ENCODE measurements at regions not wholly inside any gene's neighbourhood (a gene's known extent, or its start where the extent isn't known, plus 50 kb on each side); places are given as distances from the start of the nearest gene placed in this dataset.

DNA sequence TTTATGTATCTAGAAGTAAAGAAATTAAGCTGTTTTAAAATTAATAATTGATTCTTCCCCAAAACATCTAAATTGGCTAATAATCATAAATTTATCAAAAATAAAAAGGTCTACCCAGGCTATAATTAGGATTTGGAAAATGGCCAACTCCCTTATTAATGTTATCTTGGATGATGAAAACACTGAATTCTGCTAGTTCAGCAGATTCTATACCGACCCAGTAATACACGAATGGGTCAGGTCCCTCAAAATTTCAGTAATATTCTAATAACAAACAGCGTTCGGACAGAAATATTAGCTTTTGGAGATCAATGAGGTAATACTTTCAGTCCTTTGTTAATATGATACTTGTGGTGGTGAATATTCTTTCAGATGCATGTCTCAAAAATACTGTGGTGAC lies 360.7 kb upstream of the MGMT start:
- Histone ChIP-seq H3K27ac (ENCODE audit: low read length) (no peak overlapping the region), H2AFZ (ENCODE audit: low read depth, low read length) (no peak overlapping the region), H3K36me3 (ENCODE audit: insufficient read depth, low read length) (no peaks in the 10 kb centered on the region), H3K9me3 (ENCODE audit: low read length) (no peaks in the 10 kb centered on the region), H3K9ac (ENCODE audit: low read length) (no peak overlapping the region), H4K20me1 (ENCODE audit: insufficient read depth) (no peaks in the 10 kb centered on the region), H3K9me2 (ENCODE audit: insufficient read depth, low read length) (no peaks in the 10 kb centered on the region), H3F3A (ENCODE audit: insufficient read depth, low read length, poor library complexity, severe bottlenecking) (no peaks in the 10 kb centered on the region), H3K79me2 (replicated peaks; ENCODE audit: insufficient read depth, low read length) (no peaks in the 10 kb centered on the region), H3K4me2 (ENCODE audit: low read length) (no peak overlapping the region), H3K4me3 (ENCODE audit: low read length) (no peak overlapping the region), H3K27me3 (ENCODE audit: insufficient read depth, low read depth, low read length) (no peaks in the 10 kb centered on the region)
- no peak for TF ChIP-seq POLR2AphosphoS5 (IDR thresholded peaks at IDR 0.05)
- TF ChIP-seq SMC3 (conservative IDR thresholded peaks at IDR 0.05; ENCODE audit: poor library complexity): no peak
- no peak for TF ChIP-seq RAD21 (conservative IDR thresholded peaks at IDR 0.05)
- TF ChIP-seq CTCF (IDR thresholded peaks at IDR 0.05; ENCODE audit: poor library complexity, severe bottlenecking): no peak
- no peak for TF ChIP-seq TAF1 (IDR thresholded peaks at IDR 0.05; ENCODE audit: low read depth)
- TF ChIP-seq, protein P1, sequence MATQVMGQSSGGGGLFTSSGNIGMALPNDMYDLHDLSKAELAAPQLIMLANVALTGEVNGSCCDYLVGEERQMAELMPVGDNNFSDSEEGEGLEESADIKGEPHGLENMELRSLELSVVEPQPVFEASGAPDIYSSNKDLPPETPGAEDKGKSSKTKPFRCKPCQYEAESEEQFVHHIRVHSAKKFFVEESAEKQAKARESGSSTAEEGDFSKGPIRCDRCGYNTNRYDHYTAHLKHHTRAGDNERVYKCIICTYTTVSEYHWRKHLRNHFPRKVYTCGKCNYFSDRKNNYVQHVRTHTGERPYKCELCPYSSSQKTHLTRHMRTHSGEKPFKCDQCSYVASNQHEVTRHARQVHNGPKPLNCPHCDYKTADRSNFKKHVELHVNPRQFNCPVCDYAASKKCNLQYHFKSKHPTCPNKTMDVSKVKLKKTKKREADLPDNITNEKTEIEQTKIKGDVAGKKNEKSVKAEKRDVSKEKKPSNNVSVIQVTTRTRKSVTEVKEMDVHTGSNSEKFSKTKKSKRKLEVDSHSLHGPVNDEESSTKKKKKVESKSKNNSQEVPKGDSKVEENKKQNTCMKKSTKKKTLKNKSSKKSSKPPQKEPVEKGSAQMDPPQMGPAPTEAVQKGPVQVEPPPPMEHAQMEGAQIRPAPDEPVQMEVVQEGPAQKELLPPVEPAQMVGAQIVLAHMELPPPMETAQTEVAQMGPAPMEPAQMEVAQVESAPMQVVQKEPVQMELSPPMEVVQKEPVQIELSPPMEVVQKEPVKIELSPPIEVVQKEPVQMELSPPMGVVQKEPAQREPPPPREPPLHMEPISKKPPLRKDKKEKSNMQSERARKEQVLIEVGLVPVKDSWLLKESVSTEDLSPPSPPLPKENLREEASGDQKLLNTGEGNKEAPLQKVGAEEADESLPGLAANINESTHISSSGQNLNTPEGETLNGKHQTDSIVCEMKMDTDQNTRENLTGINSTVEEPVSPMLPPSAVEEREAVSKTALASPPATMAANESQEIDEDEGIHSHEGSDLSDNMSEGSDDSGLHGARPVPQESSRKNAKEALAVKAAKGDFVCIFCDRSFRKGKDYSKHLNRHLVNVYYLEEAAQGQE (IDR thresholded peaks at IDR 0.05; ENCODE audit: borderline replicate concordance): no peak
- no peak for TF ChIP-seq EZH2 (IDR thresholded peaks at IDR 0.05; ENCODE audit: borderline replicate concordance, insufficient read depth, low read length, poor library complexity, severe bottlenecking)
- TF ChIP-seq EP300 (conservative IDR thresholded peaks at IDR 0.05; ENCODE audit: poor library complexity, severe bottlenecking): no peak
- TF ChIP-seq MXI1 (conservative IDR thresholded peaks at IDR 0.05; ENCODE audit: poor library complexity, severe bottlenecking): no peak

DNA sequence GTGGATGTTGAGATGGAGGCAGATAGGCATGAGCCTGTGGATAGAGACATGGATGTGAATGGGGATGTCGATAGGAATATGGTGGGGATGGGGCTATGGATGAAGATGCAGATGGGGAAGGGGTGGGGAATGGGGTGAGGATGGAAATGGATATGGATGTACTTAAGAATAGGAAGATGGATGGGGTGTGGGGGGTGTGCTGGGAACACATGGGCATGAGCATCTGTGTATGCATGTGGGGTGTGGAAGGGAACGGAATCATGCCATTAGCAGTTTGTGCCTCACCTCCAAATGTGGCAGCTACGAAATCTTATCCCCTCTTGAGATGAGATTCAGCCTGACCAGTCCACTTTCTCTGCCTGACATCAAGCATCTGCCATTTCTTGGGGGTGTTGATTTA lies 359.5 kb upstream of the MGMT start:
- H3K27ac ChIP-seq (ENCODE audit: low read length): no peak overlapping the region
- H3K9me2 ChIP-seq (ENCODE audit: insufficient read depth, low read length): no peaks in the 10 kb centered on the region
- no peak overlapping the region for H3K4me2 ChIP-seq (ENCODE audit: low read length)
- no peaks in the 10 kb centered on the region for H3K36me3 ChIP-seq (ENCODE audit: insufficient read depth, low read length)
- no peaks in the 10 kb centered on the region for H3K27me3 ChIP-seq (ENCODE audit: insufficient read depth, low read depth, low read length)
- no peaks in the 10 kb centered on the region for H4K20me1 ChIP-seq (ENCODE audit: insufficient read depth)
- H3F3A ChIP-seq (ENCODE audit: insufficient read depth, low read length, poor library complexity, severe bottlenecking): no peaks in the 10 kb centered on the region
- TF ChIP-seq EP300 (conservative IDR thresholded peaks at IDR 0.05; ENCODE audit: poor library complexity, severe bottlenecking) (no peak), TAF1 (IDR thresholded peaks at IDR 0.05; ENCODE audit: low read depth) (no peak), EZH2 (IDR thresholded peaks at IDR 0.05; ENCODE audit: borderline replicate concordance, insufficient read depth, low read length, poor library complexity, severe bottlenecking) (no peak), SMC3 (conservative IDR thresholded peaks at IDR 0.05; ENCODE audit: poor library complexity) (no peak), RAD21 (conservative IDR thresholded peaks at IDR 0.05) (no peak), CTCF (IDR thresholded peaks at IDR 0.05; ENCODE audit: poor library complexity, severe bottlenecking) (no peak), MXI1 (conservative IDR thresholded peaks at IDR 0.05; ENCODE audit: poor library complexity, severe bottlenecking) (no peak), POLR2AphosphoS5 (IDR thresholded peaks at IDR 0.05) (no peak)
- TF ChIP-seq, protein P1 (IDR thresholded peaks at IDR 0.05; ENCODE audit: borderline replicate concordance): no peak
- H2AFZ ChIP-seq (ENCODE audit: low read depth, low read length): no peak overlapping the region
- no peaks in the 10 kb centered on the region for H3K9me3 ChIP-seq (ENCODE audit: low read length)
- no peak overlapping the region for H3K9ac ChIP-seq (ENCODE audit: low read length)
- H3K4me3 ChIP-seq (ENCODE audit: low read length): no peak overlapping the region
- H3K79me2 ChIP-seq (replicated peaks; ENCODE audit: insufficient read depth, low read length): no peaks in the 10 kb centered on the region
